SH-SY5Y (cell line): ENCODE measurements at regions not wholly inside any gene's neighbourhood (a gene's known extent, or its start where the extent isn't known, plus 50 kb on each side); places are given as distances from the start of the nearest gene placed in this dataset.

ENCODE experiments used
- GATA2 ChIP-seq: IDR thresholded peaks from 2 replicates; pipeline ENCODE4 v1.6.1; 2011; ENCODE audit warnings: mild to moderate bottlenecking, low read depth, low read length
- GATA3 ChIP-seq: IDR thresholded peaks from 2 replicates; pipeline ENCODE4 v1.6.1; 2011; ENCODE audit warnings: low read depth, mild to moderate bottlenecking, low read length, moderate library complexity

DNA sequence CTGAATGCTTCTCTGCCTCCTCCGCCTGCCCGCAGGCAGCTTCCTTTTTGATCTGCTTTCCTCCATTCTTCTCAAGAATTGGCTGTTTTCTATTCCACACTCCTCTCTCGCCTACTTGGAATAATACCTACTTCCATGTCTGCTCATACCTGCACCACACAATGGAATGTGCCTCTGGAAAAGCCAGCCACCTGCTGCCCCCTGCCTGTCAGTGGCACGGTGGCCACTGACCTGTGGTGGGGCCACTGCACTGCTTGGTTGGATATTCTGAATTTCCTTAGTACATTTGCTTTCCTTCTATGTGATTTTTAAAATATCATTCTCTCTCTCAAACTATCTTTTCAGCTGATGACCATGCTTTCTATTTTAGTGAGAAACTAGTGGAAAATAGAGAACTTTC is 406.9 kb downstream of the DCDC2C start:
- no peak for TF ChIP-seq GATA2
- TF ChIP-seq GATA3 = no peak
